ENCODE measurements at regions not wholly inside any gene's neighbourhood (a gene's known extent, or its start where the extent isn't known, plus 50 kb on each side); places are given as distances from the start of the nearest gene placed in this dataset.

DNA sequence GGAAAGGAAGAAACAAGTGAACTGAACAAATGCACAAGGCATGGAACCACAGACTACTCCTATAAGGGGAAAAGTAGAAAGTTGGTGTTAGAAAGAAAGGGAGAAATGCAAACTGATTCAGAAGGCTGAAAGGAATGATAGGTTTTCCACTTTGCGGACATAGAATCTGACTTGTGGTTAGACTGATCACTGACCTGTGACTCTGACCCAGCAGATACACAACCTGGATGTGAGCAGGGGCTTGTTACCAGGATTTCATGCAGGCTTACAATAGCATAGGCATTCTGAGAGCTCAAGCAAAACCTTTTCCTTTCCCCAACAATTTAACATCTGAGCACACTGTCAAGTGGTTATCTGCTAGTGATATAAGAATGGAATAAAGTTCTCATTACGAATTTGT, 237.0 kb upstream of the CDH20 start:
- no peak for DNase-seq
- no peak for ATAC-seq
- intact Hi-C loops (cut with DNase I) = no loop called here

DNA sequence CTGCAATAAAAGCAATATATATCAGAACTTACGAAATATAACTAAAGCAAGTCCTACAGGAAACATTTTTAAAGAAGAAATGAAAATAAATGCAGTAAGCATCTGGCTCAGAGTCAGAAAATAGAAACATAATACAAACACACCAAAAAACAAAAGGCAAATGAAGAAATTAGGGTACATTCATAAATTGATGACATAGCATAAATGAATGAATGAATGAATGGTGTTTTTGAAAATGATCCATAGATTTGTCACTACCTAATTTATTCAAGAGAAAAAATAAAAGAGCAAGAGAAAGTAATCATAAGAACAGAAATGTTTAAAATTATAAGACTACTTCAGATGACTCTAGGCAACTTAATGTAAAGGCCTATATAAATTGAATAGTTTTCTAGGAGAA, 226.1 kb upstream of the CDH20 start:
- no peak for ATAC-seq
- no peak for DNase-seq
- intact Hi-C loops (cut with DNase I) = no loop called here

DNA sequence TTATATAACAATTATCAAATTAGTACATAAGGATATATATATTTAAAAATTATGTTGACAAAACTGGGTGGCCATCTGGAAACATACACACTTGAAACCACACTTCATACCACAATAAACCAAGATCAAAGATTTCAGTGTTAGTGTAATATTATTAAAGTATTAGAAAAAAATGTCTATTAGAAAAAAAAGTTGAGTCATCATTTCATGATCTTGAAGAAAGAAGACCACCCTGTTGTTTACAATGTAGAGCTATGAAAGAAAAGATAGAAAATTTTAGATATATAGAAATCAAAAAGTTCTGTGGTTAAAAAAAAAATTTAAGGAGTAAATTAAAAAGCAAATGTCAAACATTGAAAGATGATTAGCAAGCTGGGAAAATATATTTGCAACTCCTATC, 224.5 kb upstream of the CDH20 start:
- ATAC-seq = no peak
- intact Hi-C loops (cut with DNase I) = no loop called here
- no peak for DNase-seq

DNA sequence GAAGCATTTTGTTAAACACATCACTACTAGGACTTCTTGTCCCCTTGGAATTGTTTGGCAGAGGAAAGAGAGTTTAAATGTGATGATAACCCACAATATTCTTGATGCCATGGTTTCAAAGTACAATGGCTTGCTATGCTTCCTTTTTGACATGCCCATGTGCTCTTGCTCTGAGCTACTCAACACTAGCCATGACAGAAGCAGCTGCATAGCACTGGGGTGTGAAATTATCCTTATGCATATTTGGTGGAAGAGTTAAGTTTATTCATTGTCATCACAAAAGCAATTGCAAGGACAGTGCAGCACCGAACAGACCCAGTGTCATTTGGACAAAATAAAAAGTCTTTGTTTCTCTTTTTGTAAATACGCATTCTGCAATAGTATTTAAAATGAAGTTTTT, 209.9 kb upstream of the CDH20 start:
- no peak for DNase-seq
- intact Hi-C loops (cut with DNase I) = no loop called here
- no peak for ATAC-seq

DNA sequence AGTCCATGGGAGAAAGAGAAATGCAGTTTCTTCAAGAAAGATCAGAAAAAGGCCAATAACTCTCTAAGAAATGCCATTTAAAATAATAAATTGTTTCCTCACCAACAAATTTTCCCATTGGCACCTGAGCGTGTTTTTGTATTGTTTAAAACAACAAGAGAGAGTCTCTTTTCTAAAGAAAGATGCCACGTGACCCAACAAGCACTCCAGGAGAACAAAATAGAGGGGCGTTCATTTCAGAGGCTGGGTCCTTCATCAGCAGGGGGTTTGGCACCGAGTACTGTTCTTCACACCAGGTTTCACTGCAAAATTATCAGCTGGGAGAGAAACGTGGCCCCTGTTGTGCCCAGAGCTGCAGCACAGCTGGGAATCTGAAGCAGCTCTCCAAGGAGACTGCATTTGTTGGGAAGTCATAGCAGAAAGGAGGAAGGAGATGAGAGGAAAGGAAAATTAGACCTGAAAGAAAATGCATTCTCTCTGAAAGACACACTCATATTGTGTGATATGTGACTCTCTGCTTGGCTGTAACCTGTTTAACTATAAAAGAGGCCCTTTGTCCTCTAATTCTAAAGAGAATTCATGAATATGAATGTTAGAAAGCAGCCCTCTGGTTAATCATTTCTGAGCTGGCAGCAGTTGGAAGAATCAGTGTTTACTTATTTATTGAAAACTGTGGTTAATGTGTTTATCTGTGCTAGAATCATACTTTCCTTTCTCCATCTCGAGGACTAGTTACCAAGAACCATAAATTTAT, 205.3 kb upstream of the CDH20 start:
- ATAC-seq = no peak
- no peak for DNase-seq
- intact Hi-C loops (cut with DNase I) = no loop called here

DNA sequence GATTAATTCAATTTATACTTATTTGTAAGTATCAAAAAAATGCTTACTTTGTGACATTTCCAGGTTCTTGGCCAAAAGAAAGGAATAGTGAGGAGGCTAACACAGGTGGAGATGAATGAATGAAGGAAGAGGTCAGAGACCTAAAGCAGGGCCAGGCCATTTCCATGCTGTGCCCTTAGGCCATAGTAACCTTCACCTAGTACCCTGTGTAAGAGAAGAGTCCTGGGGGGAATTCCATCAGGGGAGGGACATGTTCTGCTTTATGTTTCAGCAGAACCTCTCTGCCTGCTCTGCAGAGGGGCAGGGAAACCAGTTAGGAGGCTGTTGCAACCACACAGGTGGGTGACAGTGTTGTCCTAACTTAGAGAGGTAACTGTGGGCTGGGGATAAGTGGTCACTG, 204.2 kb upstream of the CDH20 start:
- no peak for ATAC-seq
- DNase-seq = no peak
- intact Hi-C loops (cut with DNase I) = no loop called here

DNA sequence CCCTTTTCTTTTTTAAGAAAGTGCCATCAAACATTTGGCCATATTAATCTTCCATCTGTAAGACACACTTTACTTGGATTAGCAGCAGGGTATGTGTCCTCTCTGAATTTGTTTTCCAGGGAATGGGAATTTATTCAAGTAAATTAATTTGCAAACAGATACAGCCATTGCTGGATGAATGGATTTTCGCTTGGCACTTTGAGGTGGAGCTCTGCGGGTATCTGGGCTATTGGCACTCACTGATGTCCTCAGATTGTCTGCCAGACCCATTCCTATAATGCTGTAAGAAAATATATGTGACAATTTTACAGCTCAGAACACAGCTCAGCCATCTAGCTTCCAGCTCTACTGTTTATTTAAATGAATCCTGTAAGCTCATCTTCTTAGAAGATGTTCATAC, 201.2 kb upstream of the CDH20 start:
- ATAC-seq = no peak

DNA sequence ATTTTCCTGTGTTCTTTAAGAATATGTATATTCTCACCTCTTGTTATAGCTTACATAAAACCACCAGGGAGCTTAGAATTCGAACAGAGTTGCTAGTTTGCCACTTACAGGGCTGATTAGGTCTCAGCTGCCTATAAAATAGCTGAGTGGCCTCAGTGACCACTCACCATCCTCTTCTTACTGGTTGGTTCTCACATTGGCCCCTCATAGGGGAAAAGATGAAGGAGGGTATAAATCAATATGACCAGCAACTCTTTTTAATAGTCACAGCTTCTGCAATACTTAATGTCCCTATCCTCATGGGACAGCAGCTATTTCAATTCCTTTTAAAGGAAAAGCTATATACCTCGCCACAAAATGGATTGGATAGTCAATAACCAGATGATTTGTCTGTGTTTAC, 199.4 kb upstream of the CDH20 start:
- DNase-seq = no peak
- intact Hi-C loops (cut with DNase I) = no loop called here
- ATAC-seq = no peak

More for the DNA sequence above, 201.2 kb upstream of the CDH20 start:
- no peak for DNase-seq
- intact Hi-C loops (cut with DNase I) = no loop called here

DNA sequence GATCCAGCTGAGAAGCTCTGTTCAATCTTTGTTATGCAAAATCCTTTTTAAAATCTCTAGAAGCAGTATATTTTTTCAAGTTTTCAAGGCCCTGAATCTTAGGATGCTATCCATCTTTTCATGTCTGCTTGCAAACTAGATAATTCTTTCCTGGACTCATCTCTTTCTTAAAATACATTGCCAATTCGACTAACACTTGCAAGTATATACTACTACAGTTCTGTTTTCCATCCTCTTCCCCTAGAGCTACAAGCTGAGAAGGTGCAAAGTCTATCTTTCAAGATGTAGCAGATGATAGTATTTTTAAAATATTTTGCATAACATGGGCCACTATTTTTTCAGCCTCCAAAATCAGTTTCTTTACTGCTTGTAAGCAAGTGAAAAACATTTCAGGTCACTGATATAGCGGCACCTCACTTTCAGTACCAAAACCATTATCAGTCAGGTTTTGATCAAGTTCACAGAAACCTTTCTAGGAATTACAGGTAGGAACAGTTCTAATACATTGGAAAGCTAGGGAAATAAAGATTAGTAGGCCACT, 196.4 kb upstream of the CDH20 start:
- intact Hi-C loops (cut with DNase I) = no loop called here
- DNase-seq (no peak), ATAC-seq (no peak)

DNA sequence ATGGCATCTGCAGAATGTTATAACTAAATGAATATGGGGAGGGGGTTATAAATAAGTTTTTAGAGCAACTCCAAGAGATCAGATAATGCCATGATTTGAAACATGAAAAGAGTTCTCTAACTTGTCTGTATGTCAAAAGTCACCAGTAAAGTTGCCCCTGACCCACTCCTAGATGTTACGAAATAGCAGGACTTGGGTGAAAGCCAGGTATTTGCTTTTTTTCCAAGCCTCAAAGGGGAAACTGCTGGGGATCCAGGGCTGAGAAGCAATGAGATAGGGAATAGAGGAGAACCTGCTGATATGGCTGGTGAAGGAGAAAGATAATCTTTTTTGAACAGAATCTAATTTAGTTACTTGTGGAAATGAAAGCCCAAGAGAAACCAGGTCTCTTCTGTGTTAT, 191.5 kb upstream of the CDH20 start:
- intact Hi-C loops (cut with DNase I) = no loop called here
- no peak for DNase-seq
- no peak for ATAC-seq

DNA sequence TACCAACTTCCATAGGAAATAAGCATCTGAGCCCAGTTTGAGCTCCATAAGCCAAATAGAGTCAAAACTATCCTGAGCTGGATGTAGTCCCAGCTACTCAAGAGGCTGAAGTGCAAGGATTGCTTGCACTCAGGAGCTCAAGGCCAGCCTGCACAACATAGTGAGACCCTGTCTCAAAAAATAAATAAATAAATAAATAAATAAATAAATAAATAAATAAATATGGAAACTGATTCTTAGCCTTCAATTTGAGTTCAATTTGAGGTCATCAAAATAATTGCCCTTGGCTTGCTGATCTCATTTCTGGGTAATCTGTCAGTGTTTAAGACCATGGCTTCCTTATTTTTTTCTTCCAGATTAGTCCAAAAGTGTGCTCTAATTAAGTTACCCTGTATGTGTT, 184.9 kb upstream of the CDH20 start:
- intact Hi-C loops (cut with DNase I) = no loop called here
- DNase-seq (no peak), ATAC-seq (no peak)

DNA sequence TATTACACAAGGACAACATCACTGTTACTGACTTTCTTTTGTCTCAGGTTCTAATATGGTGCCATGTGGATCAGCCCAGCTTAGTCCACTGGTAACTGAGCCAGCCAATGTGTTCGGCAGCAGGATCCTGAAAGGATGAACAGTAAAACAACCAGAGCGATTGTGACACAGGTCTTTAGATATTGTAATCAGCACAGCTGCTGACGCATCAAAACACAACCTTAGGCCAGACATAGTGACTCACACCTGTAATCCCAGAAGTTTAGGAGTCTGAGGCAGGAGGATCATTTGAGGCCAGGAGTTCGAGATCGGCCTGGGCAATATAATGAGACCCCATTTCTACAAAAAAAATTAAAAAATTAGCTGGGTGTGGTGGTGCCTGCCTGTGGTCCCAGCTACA, 183.4 kb upstream of the CDH20 start:
- DNase-seq (no peak), ATAC-seq (no peak)
- intact Hi-C loops (cut with DNase I) = no loop called here

DNA sequence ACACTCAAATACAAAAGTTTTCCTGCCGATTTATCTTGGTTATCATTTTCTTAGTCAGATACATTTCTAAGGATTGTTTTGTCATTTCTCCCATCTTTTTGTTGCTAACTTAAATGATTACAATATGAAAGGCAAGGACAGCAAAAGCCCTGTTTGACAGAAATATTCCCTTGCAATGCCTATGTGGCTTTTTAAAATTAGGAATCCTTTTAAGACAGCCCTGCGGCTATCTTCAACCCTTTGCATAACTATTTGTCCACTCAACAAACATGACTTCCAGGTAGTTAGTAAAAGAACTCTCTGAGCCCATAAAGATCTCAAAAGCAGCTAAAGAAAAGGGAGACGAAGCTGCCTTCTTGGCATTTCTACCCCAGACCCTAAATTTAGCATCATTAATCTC, 179.7 kb upstream of the CDH20 start:
- ATAC-seq = no peak
- intact Hi-C loops (cut with DNase I) = no loop called here
- DNase-seq = no peak

DNA sequence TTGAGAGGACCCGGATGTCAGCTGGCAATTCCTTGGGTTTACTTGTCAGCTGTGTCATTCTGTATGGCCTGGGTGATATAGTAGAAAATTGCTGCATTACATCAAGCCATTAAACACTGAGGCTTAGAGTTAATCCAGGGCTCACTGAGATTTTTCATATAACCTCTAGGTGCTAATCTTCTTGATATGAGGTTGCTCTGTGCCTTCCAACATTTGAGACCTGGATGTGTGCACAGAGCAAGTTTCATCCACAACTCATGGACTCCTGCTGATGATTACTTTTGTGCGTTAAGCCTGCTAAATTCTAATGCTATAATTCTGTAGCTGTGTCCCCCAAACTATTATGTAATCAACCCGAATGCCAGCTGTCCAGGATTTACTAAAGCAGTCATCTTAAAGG, 178.4 kb upstream of the CDH20 start:
- ATAC-seq = no peak

DNA sequence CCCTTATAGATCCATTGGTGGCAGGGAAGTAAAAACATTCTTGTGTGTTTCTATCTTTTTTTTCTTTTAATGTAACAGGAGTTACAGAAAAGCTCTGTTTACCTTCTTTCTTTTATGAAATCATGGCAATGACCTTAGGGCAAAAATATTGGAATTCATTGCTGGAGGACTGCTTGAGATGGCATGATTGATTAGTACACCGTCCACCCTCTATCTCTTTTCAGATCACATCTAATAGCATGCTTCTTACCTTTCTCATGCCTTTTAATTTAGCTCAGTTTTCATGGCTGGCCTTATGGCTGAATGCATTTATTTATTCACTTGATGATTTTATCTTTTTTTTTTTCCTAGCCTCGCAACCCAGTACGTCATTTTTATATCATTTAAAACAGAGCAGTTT, 177.6 kb upstream of the CDH20 start:
- no peak for DNase-seq
- no peak for ATAC-seq
- intact Hi-C loops (cut with DNase I) = no loop called here

More for the DNA sequence above, 178.4 kb upstream of the CDH20 start:
- no peak for DNase-seq
- intact Hi-C loops (cut with DNase I) = no loop called here

DNA sequence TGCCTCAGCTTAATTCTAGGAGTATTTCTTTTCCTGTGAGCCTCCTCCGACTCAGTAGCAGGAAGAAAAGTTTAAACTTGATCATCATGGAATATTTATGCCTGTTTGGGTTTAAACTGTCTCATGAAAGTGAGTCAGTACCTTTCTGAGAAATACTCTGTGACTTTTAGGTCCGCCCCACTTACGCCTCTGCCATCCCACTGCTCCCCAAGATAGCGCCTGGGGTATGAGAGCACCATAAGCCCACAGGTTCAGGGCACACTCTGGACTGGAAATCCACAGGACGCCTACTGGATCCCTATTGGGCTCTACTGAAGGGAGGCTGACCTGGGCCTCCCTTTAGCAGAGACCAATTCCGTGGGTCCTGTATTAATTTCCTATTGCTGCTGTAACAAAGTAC, 175.8 kb upstream of the CDH20 start:
- intact Hi-C loops (cut with DNase I) = no loop called here
- DNase-seq (no peak), ATAC-seq (no peak)

DNA sequence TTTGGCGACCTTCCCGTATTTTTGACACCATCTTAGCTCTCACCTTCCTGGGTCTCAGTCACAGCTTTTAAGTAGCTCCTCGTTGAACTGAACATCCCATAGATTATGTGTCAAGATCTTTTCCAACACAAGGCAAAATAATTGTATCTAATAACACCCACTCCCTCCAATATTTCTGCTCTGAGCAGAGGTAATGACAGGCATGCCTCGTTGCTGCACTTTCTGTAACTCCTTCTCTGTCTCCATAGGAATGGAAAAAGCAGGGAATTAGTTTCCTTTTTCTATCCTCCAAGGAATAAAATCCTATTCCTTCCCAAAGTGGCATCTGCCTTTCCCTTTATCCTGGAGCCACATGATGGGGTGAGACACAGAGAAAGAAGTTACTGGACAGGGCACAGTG, 174.0 kb upstream of the CDH20 start:
- intact Hi-C loops (cut with DNase I) = no loop called here
- ATAC-seq = no peak

DNA sequence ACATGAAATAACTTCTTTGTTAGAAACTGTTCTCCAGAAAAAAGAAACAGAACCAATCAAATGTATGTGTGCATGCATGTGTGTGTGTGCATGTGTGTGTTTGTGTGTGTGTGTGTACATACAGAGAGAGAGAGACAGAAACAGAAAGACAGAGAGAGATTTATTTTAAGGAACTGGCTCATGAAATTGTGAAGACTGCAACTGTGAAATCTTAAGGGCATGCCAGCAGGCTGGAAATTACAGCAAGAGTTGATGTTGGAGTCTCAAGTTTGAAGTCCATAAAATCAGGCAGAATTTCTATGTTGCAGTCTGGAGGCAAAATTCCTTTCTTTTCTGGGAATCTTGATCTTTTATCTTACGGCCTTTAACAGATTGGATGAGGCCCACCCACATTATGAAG, 168.9 kb upstream of the CDH20 start:
- ATAC-seq (no peak), DNase-seq (no peak)
- intact Hi-C loops (cut with DNase I) = no loop called here

More for the DNA sequence above, 174.0 kb upstream of the CDH20 start:
- DNase-seq = no peak

DNA sequence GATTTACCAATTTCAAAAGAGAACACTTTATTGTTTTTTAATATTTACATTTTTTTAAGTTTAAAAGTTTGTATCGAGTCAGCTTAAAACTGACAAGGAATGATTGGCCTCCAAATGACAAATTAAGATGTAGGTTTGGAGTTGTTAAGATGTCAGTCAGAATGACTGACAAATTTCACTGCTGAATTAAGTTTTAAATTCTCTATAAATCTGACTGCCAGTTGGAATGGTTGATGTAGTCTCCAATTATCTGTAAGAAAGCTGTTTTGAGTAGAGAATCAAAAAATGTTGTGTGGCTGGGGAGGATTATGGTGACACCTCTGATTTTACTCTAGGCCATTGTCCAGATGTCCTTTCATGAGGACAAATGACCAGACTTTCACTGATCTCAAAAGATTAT, 165.3 kb upstream of the CDH20 start:
- no peak for DNase-seq
- intact Hi-C loops (cut with DNase I) = no loop called here
- ATAC-seq = no peak

DNA sequence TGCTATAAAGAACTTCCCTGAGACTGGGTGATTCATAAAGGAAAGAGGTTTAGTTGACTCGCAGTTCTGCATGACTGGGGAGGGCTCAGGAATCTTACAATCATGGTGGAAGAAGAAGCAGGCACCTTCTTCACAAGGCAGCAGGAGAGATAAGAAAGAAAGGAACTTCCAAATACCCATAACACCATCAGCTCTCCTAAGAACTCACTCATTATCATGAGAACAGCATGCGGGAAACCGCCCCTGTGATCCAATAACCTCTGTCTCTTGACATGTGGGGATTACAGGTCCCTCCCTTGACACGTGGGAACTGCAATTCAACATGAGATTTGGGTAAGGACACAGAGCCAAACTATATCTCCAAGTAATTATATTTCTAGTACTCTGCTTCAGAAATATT, 163.8 kb upstream of the CDH20 start:
- intact Hi-C loops (cut with DNase I) = no loop called here
- DNase-seq (no peak), ATAC-seq (no peak)

DNA sequence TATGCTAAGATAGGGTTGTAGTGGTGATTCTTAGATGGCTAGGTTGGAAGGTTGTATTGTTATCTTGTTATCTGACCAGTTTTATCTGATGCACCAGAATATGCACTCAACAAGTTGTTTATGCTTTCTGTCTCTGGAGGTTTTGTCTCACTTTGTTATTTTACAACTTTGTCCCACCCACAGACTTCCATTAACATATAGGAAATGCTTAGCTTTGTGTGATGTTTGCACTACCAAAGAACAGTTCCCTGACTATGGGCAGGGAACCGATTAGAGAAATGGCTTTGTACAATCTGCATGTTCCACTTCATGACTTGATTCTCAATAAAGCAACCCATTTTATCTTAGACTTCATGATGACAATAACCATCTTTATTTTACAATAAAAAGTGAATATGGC, 160.6 kb upstream of the CDH20 start:
- intact Hi-C loops (cut with DNase I) = no loop called here
- ATAC-seq = no peak
- DNase-seq = no peak

DNA sequence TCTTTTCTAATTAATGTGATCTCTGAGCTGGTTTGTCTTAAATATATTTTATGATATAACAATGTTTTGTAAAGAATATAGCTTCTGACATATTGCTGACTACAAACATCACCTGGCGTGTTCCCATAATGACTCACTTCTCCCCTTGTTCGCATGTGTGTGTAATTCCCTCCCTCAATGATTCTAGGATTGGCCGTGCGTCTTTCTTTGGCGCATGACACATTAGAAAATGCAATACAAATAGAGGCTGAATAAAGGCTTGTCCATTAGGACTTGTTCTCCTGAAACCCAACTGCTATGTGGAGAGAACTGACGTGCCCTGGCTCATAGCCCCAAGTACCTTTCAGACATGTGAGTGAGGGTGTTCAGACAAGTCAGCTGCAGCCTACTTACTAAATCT, 159.7 kb upstream of the CDH20 start:
- no peak for DNase-seq
- ATAC-seq = no peak
- intact Hi-C loops (cut with DNase I) = no loop called here
